ENCODE measurements at regions not wholly inside any gene's neighbourhood (a gene's known extent, or its start where the extent isn't known, plus 50 kb on each side); places are given as distances from the start of the nearest gene placed in this dataset.
"Not testable (repeated sequence)": the region's sequence is repeated elsewhere in the genome, so short reads cannot be mapped to it uniquely, and the experiment has no call there.

DNA sequence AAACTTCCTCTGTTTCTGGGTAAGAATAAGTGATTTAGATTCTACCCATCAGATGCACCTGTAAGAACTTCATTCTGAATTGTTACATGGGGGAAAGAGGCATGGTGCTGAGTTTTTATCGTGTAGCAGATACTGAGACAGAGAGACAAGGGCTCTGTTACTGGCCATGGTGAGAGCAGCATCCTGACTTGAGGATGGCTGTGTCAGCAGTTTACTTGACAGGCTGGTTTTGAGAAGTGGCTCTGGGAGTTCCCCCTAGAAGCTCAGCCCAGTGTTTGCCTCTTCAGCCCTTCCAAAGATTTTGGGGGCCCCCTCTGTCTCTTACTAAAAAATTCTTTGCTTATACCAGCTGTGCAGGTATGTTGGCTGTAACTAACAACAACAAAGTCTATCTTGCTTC, 510.5 kb downstream of the LRRC70 start:
- DNase-seq = no peak

DNA sequence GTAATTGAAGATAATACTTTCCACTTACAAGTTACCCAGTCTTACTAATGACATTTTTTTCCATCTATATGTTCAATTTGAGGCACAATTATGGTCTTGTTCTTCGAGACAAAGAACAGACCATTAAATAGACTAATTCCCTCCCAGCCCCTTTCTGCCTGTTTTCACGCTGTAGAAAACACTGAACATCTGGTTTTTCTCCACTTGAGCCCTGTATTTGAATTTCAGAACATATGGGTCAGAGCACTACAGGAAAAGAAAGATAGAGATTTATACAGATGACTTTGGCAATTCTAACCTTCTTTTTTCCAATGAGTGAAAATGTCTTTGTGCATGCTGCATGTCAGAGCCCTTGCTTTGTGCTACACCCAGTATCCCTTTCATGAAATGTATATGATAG, 506.9 kb downstream of the LRRC70 start:
- DNase-seq = no peak

DNA sequence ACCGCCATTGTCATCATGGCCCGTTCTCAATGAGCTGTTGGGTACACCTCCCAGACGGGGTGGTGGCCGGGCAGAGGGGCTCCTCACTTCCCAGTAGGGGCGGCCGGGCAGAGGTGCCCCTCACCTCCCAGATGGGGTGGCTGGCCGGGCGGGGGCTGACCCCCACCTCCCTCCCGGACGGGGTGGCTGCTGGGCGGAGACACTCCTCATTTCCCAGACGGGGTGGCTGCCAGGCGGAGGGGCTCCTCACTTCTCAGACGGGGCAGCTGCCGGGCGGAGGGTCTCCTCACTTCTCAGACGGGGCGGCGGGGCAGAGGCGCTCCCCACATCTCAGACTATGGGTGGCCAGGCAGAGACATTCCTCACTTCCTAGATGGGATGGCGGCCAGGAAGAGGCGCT, 505.1 kb downstream of the LRRC70 start:
- not testable (repeated sequence) for DNase-seq

DNA sequence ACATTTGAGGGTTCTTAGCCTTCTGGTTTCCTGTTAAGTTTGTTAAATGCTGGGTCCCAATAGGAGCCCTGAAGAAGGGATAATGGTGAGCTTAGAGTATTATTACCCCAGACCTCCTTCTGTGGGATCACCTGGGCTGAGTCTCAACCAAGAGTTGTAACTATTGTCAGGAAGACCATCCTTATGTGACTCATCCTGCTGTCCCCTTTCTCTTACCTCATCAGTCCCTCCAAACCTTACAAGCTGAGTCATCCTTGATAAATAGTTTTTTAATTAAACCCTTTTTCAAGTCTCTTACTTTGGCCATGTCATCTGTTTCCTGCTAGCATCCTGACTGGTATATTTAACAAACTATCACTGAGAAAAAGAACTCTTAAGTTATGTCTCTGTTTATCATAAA, 502.8 kb downstream of the LRRC70 start:
- no peak for DNase-seq

DNA sequence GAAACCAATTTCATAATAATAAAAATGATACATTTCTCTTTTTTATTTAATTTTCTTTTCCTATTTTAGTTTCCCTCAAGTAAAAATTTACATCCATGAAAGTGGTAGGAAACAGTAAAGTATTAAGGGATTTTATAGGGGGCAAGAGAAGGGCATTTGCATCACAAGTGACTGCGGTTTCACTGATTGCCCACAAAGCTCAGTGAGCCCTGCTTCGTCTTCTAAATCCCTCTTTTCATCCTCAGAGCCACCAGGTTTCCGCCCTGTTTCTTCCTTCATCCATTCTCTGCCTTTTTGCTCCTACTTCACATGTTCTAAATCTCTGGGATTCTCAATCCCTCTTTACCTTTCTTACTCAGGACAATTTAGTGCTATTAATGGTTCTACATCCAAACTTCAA, 491.4 kb downstream of the LRRC70 start:
- no peak for DNase-seq

DNA sequence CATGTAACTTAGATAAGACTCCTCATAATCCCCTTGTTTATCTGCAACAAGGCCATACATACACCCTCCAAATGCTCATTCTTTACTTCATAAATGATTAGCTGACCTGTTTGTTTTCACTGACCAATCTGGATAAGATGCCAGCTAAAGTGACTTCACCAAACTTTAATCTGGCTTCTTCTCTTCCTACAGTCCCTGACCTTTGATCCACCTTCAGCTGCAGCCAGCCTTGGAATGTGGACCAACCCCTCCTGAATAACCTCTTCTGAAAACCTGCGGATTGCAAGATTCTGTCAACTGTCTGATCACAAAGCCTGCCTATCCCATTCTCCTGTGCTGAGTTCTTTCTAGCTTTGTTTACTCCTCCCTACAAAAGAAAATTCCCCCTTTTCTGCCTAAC, 476.8 kb downstream of the LRRC70 start:
- no peak for DNase-seq

DNA sequence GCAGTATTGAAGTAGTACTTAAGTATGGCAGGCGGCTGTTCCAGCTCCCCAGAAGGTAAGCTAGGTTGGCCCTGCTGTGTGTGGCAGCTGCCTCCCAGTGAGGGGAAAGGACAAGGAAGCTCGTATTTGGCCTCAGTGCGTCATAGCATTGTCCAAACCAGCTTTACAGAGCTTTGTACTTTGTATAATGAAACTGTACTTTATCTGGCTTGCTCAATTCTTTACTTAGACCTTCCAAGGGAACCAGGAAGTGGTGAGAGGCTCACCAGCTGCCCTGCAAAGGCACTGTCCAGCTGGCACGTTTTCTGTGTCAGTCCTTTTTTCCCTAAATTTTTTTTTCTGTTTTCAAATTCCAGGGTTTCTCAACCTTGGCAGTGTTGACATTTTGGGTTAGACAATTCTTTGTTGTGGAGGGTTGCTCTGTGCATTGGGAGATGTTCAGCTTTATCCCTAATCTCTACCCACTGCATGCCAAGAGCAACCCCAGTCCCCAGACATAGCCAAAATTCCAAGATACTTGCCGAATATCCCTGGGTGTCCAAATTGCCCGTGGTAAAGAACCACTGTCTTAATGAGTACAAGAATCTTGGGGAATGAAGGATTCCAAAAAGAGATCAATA, 474.5 kb downstream of the LRRC70 start:
- DNase-seq = no peak

DNA sequence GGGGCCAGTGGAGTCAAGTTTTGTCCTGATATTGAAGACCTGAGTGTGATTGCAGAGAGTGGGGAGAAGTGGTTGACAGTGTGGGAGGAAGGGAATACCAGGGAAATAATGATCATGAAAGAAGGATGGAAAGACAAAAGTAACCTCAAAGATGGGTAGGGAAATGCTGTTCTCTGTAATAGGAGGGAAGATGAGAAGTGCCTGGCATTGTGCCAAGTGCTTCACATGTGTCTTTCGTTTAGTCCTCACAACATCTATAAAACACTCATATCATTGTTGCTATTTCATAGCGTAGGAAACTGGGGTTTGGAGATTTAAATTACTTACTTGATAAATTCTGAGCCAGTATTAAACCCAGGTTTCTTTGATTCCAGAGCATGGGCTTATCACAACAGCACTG, 472.3 kb downstream of the LRRC70 start:
- no peak for DNase-seq

DNA sequence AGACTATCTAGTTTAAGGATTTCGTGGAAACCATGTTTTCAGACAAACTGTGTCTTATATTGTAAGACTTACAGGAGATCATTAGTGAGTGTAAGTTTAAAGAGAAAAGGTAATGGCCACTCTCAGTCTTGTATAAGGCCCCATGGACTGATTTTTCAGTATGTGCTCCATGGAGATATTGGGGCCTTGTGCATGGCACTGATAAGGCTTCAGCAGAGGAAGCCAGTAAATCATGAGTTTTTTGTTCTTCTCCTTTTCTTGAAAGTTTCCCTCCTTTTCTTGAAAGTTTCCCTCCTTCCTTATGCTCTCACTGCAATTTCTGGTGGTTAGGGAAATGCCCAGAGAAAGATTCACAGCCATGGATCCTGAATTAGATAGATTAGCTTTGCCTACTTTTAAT, 471.3 kb downstream of the LRRC70 start:
- no peak for DNase-seq

DNA sequence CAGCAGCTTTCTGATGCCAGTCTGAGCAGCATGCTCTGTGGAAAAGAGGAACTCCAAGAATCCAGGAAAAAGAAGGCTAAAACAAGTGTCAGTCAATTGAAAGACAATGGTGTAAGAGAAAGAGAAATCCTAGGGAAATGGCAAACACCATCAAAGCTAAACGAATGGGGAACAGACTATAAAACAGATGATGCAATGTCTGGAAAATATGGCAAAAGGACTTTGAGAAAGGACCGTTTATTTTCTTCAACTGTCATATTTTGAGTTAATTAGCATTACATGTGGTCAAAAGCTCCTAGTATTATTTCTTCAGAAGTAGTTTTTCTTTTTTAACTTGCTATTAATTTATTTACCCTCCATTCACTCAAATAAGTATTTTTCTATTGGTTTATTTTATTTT, 465.2 kb downstream of the LRRC70 start:
- no peak for DNase-seq

DNA sequence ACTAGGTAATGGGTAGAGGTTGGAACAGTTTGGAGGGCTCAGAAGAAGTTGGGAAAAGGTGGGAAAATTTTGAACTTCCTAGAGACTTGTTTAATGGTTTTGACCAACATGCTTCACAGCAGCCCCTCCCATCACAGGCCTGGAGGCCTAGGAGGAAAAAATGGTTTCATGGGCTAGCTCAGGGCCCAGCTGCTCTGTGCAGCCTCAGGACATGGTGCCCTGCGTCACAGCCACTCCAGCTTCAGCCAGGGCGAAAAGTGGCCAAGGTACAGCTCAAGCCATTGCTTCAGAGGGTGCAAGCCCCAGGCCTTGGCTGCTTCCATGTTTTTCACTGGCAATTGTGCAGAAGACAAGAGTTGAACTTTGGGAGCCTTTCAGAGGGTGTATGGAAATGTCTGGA, 453.7 kb downstream of the LRRC70 start:
- DNase-seq = no peak

DNA sequence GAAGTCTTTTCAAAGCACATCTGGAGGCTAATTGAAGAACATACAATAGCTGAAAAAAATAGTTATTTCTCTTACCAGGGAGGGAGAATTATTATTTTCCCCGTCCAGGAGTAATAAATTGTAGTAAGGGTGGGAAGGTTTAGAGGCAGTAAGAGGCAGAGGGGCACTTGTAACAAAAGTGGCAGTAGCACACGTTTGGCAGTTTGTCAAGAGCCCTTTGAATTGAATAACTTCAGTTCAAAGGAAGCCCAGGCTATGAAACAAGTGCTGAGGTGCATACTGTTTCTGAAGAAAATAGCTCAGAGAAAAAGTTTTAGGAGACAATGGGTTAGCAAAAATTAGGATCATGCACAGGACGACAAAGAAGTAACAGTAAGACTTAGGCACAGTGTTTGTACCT, 451.3 kb downstream of the LRRC70 start:
- no peak for DNase-seq

DNA sequence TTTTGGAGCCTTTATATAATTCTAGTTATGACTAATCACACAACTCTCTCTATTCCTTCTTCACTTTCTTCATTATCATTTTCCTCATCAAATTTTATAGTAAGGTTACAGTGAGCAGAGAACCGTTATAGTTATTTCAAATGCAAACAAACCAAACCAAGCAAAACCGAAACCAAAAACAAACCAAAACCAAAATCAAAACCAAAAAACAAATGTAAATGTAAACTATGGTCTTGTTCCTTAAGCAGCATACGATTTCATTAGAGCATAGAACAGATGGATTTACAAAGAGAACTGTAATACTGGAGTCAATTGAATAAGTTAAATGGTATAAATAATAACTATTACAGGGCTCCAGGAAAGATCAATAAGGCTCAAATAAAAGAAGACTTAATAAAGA, 447.1 kb downstream of the LRRC70 start:
- no peak for DNase-seq

DNA sequence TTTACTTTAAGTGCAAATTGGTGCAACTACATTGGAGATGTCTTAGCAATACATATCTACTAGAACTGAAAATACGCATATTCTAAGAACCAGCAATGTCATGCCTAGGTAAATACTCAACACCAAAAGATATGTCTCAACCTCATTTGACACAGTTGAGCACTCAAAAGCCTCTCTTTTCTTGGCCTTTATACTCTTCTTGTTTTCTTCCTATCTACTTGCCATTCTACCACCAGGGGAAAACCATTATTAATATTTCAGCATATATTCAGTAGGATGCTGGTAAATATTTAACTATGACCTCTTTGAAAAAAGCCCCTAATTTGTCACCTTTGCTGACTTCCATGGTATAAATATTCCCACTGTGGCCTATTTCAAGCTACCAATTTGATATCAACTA, 443.8 kb downstream of the LRRC70 start:
- DNase-seq = no peak

DNA sequence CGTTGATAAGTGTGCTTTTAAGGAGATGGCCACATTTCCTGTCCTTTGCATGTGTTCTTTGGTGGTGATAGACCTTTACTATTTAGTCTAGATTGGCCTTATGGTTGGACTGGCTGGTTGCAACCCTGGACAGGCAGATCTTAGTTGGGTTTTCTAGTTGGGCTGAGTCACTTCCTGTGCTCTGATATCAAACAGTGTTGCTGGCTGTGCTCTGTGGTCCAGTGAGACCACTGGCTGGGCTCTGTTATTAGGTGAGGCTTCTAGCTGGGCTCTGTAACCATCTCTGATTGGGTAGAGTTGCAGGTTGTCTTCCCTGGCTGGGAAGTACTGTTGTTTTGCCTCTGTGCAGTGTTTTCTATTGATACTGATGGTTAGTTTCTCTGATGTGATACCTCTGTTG, 432.5 kb downstream of the LRRC70 start:
- DNase-seq = no peak

DNA sequence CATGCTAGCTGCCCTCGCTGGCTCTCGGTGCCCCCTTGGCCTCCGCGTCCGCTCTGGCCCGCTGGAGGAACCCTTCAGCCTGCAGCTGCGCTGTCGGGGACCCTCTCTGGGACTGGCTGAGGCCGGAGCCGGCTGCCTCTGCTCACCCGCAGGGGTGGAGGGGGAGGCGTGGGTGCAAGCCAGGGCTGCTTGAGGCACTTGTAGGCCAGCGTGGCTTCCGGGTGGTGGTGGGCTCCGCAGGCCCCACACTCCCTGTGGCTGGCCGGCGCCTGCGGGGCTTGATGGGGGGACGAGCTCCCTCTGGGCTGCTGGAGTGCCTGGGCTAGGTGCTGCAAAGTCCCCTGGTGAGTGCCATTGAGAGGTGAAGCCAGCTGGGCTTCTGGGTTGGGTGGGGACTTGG, 429.6 kb downstream of the LRRC70 start:
- DNase-seq = no peak

DNA sequence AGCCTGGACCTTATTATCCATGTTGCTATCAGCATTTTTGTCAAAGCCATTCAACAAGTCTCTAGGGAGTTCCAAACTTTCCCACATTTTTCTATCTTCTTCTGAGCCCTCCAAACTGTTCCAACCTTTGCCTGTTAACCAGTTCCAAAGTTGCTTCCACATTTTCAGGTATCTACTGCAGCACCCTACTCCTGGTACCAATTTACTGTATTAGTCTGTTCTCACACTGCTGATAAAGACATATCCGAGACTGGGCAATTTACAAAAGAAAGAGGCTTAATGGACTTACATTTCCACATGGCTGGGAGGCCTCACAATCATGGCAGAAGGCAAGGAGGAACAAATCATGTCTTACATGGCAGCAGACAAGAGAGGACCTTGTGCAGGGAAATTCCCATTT, 416.2 kb downstream of the LRRC70 start:
- not testable (repeated sequence) for DNase-seq

DNA sequence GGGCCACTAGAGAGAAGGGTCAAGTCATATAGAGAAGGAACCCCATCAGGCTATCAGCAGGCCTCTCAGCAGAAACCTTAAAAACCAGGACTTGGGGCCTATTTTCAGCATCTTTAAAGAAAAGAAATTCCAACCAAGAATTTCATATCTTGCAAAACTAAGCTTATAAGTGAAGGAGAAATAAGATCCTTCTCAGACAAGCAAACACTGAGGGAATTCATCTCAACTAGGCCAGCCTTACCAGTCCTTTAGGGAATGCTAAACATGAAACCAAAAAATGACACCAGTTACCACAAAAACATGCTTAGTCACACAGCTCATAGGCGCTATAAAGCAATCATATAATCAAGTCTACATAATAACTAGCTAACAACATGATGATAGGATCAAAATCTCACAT, 407.1 kb downstream of the LRRC70 start:
- no peak for DNase-seq

DNA sequence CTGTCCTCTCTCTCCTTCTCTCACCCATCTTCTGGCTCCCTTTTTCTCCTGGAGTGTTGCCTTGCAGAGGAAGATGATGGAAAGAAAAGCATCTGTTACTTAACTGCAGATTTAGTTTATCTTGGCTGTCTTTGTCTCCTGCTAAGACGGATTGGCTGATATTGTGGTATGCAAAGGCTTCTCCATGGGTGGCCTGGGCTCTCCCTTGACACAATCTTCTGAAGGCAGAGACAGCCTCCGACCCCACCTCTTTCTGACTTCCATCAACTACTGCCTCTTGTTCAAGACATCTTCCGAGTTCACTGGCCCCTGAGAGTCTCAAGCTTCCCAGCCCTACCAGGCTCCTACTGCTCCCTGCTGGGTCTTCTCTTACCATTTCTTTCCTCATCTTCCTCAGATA, 403.7 kb downstream of the LRRC70 start:
- no peak for DNase-seq

DNA sequence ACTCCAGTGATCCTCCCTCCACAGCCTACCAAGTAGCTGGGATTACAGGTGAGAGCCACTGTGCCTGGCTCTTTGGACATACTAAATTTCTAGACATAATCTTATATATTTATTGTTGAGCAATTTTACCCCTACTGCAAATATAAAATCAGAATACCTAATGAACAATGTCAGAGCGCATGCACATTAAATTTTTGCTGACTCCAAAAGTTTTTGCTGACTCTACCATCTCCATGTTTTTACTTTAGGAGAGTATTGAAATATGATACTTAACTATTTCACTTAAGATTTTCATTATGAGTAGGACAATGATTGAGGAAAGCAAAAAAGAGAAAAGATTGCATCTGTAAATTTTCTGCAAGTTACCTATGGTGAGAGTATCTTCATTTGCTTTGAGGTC, 402.3 kb downstream of the LRRC70 start:
- DNase-seq = no peak

DNA sequence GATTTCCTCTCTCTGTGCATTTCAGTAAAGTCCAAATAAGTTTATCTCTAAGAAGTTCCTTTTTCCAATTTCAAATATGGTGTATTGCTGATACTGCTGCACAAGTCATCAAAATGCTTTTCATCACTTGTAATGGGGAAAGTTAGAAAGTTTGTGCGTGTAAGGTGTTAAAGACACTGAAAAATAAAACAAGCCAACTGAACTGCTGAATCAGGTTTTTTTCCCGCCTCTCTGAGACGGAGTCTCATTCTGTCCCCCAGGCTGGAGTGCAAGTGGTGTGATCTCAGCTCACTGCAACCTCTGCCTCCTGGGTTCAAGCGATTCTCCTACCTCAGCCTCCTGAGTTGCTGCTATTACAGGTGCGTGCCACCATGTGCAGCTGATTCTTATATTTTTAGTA, 400.9 kb downstream of the LRRC70 start:
- no peak for DNase-seq

DNA sequence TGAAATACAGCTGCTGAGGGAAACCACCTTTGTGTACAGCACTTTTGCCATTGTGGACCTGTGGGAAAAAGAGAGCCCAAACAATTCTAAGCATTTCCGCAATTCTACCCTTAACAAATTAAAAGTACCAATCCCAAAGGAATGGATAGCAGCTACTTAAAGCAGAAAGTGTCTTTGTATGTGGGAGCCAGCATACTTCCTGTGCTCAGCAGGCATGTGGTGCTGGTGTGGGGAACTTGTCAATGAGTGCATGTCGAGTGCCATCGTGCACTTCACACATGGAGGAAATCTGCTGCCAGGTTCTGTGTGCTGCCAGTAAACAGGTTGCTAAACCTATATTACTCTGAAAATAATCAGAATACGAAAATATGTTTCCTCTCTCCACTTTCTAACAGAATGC, 399.0 kb downstream of the LRRC70 start:
- no peak for DNase-seq

DNA sequence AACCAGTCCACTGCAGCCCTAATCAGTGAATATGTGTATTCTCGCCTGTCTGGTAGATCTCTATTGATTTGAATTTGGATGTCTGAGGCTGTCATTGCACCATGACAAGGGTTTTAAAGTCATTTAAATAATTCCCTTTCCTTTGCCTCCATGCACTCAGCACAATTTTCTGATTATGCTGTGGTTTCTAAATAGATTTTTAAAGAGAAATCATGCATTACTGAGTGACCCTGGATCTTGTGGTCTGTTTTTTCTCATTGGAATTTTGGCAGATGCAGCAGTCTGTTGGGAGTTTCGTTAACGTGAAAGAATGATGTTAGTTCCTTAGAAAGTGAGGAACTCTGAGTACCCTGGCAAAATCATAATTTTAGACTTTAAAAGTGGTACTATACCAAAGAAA, 396.0 kb downstream of the LRRC70 start:
- DNase-seq = no peak

DNA sequence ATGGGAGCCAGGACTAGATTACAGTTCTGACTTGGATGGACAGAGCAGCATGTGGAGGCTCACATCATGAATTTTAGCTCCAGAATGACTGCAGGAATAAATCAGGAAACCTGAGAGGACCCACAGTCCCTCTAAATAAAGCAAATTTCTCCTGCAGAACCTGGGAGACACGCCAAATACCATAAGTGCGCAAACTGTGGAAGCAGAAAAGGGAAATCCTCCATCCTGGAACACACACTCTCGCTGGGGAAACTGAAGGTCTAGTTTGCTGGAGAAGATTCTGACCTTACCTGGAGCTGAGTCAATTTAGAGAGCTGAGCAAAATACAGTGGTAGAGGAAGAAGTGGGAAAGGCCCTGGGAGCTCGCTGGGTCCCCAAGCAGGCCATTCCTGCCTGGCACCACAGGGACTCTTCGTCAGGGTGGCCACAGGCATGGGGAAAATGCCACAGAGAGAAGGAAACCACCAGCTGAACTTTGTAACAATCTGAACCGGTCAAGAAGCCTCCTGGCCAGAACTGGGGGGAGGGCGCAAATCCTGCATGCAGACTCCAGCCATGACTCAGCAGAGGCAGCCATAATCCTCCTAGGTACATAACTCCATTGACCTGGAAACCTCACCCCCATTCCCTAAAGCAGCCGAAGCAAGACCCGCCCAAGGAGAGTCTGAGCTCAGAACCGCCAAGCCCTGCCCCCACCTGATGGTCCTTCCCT, 390.9 kb downstream of the LRRC70 start:
- DNase-seq = no peak

DNA sequence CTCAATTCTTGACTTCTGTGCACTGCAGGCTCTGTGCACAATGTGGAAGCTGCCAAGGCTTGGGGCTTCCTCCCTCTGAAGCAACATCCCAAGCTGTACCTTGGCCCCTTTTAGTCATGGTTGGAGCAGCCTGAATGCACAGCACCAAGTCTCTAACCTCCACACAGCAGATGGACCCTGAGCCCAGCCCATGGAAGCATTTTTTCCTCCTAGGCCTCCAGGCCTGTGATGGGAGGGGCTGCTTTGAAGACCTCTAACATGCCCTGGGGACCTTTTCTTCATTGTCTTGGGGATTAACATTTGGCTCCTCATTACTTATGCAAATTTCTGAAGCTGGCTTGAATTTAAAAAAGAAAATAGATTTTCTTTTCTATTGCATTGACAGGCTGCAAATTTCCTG, 385.8 kb downstream of the LRRC70 start:
- DNase-seq = no peak

Measured in dermis blood vessel endothelial cell (primary cell).